ENCODE measurements at regions not wholly inside any gene's neighbourhood (a gene's known extent, or its start where the extent isn't known, plus 50 kb on each side); places are given as distances from the start of the nearest gene placed in this dataset.

GRCh38 chr15:95958382-95958781 is 372.1 kb upstream of the NR2F2 start:
- TF ChIP-seq CTCF (IDR thresholded peaks at IDR 0.05; ENCODE audit: insufficient read depth, low read length, severe bottlenecking), result no peak
- Histone ChIP-seq H3K36me3 (ENCODE audit: control insufficient read depth, insufficient read depth, low read length) (no peaks in the 10 kb centered on the region), H3K4me3 (ENCODE audit: low read depth, low read length) (no peak overlapping the region), H3K27me3 (ENCODE audit: control insufficient read depth, insufficient read depth, low read length) (no peaks in the 10 kb centered on the region)
- FAIRE-seq, result no peak
- DNase-seq (ENCODE audit: low read depth), result no peak

DNA sequence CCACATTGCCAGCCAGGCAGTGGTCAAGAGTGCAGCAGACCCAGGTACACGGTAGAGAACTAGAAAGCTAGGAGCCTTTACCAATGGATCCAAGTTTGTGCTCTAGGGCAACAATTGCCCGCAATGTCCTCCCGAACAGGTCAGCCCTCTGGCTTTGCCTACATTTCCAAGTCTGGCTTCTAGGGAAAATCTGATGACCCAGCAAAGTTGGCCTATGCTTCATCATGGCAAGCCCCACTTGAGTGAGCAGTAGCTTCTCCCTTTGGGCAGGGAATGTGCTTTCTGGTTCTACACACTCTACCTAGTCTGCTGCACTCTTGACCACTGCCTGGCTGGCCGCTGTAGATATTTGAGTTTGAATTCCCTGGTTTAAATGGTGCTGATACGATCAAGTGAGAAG is 361.6 kb upstream of the NR2F2 start:
- Histone ChIP-seq H3K27me3 (ENCODE audit: control insufficient read depth, insufficient read depth, low read length) (no peaks in the 10 kb centered on the region), H3K4me3 (ENCODE audit: low read depth, low read length) (no peak overlapping the region), H3K36me3 (ENCODE audit: control insufficient read depth, insufficient read depth, low read length) (no peaks in the 10 kb centered on the region)
- no peak for DNase-seq (ENCODE audit: low read depth)
- no peak for FAIRE-seq
- no peak for TF ChIP-seq CTCF (IDR thresholded peaks at IDR 0.05; ENCODE audit: insufficient read depth, low read length, severe bottlenecking)

GRCh38 chr15:95970326-95970725 is 360.2 kb upstream of the NR2F2 start:
- H3K36me3 ChIP-seq (ENCODE audit: control insufficient read depth, insufficient read depth, low read length), result no peaks in the 10 kb centered on the region
- no peaks in the 10 kb centered on the region for H3K27me3 ChIP-seq (ENCODE audit: control insufficient read depth, insufficient read depth, low read length)
- DNase-seq (ENCODE audit: low read depth) (no peak), FAIRE-seq (no peak)
- no peak for TF ChIP-seq CTCF (IDR thresholded peaks at IDR 0.05; ENCODE audit: insufficient read depth, low read length, severe bottlenecking)
- no peak overlapping the region for H3K4me3 ChIP-seq (ENCODE audit: low read depth, low read length)

DNA sequence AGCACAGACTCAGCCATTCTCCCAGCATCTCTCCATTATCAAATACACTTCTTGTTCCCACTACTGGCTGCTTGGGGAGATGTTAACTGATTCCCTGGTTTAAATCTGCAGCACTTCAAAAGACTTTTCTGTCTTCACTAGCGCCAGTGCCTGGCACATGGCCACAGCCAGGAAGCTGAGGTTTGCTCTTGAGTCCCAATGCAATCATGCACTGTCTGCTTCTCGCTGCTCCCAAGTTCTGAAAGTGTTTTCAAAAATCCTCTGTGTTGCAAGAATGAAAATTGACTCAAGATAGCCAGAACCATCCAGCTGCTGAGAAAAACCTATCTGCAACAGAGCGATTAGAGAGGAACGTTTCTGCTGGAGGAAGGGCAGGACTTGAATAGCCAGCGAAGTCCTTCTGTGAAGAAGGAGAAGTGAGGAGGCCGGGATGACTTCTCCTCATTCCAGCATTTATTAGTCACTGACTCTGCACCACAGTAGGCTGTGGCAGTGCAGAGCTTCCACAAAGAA is 358.4 kb upstream of the NR2F2 start:
- FAIRE-seq (no peak), DNase-seq (ENCODE audit: low read depth) (no peak)
- no peaks in the 10 kb centered on the region for H3K36me3 ChIP-seq (ENCODE audit: control insufficient read depth, insufficient read depth, low read length)
- no peaks in the 10 kb centered on the region for H3K27me3 ChIP-seq (ENCODE audit: control insufficient read depth, insufficient read depth, low read length)
- no peak for TF ChIP-seq CTCF (IDR thresholded peaks at IDR 0.05; ENCODE audit: insufficient read depth, low read length, severe bottlenecking)
- H3K4me3 ChIP-seq (ENCODE audit: low read depth, low read length), result no peak overlapping the region

DNA sequence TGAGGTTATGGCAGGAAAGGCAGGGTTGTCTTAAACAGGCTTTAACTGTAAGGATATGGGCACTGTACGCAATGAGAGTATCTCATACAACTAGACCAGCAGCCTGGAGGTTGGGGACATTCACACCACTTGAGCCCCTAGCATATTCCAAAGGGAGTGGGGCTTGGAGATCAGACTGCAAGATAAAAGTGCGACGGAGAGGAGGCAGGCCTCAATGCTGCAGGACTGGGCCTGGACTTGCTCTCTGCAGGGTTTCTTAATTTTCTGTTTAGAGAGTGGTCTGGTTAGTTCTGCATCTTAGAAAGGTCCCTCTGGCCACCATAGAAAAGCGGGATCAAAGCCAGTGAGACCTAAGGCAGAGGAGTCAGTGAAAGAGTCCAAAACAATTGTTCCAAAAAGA is 357.7 kb upstream of the NR2F2 start:
- Histone ChIP-seq H3K27me3 (ENCODE audit: control insufficient read depth, insufficient read depth, low read length) (no peaks in the 10 kb centered on the region), H3K4me3 (ENCODE audit: low read depth, low read length) (no peak overlapping the region), H3K36me3 (ENCODE audit: control insufficient read depth, insufficient read depth, low read length) (no peaks in the 10 kb centered on the region)
- no peak for TF ChIP-seq CTCF (IDR thresholded peaks at IDR 0.05; ENCODE audit: insufficient read depth, low read length, severe bottlenecking)
- FAIRE-seq, result no peak
- DNase-seq (ENCODE audit: low read depth), result no peak

DNA sequence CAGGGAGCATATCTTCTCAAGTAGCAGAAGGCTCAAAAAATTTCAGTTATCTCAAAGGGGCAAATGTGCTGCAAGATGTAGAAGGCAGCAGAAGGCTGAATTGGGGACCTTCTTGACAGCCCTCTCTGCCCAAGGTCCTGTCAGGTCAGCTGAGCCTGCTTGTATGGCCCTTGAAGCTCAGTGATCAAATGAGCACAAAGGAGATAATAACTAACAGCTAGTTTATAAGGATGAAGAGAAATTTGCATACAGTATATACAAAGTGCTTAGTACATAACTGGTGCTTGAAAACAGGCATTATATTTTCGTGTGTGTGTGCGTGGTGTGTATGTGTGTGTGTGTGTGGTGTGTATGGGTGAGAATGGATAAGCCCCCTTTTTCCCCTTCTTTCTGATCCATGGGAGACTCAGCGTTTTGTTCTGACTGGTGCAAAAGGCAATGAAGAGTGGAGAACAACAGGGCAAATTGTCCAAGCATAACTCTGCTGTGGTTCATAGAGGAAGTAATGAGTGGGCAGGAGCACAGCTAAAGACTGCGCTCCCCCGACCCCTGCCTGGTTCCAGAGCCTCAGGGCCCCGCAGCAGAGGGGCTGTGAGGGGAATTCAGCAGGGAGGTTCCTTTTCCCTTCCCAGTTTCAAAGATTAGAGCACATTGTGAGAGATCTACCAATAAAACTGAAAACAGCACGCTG is 356.8 kb upstream of the NR2F2 start:
- H3K4me3 ChIP-seq (ENCODE audit: low read depth, low read length), result no peak overlapping the region
- peak; percentile 88 for FAIRE-seq
- TF ChIP-seq CTCF (IDR thresholded peaks at IDR 0.05; ENCODE audit: insufficient read depth, low read length, severe bottlenecking), result no peak
- H3K27me3 ChIP-seq (ENCODE audit: control insufficient read depth, insufficient read depth, low read length), result no peaks in the 10 kb centered on the region
- DNase-seq (ENCODE audit: low read depth), result no peak
- no peaks in the 10 kb centered on the region for H3K36me3 ChIP-seq (ENCODE audit: control insufficient read depth, insufficient read depth, low read length)
